ENCODE measurements at regions not wholly inside any gene's neighbourhood (a gene's known extent, or its start where the extent isn't known, plus 50 kb on each side); places are given as distances from the start of the nearest gene placed in this dataset.

- H3K27ac Mint-ChIP-seq: no peak overlapping the region
- no peak for TF ChIP-seq CTCF (IDR thresholded peaks at IDR 0.05)
- no peaks in the 10 kb centered on the region; the same call in 1 of the 2 replicates for H3K4me1 Mint-ChIP-seq (ENCODE audit: low read depth)
- no peaks in the 10 kb centered on the region for H3K9me3 Mint-ChIP-seq
- H3K36me3 Mint-ChIP-seq (ENCODE audit: low read depth): no peaks in the 10 kb centered on the region
- DNase-seq: no peak
- no peak overlapping the region for H3K4me3 Mint-ChIP-seq
- H3K27me3 Mint-ChIP-seq (ENCODE audit: insufficient read depth): no peaks in the 10 kb centered on the region; the same call in 1 of the 2 replicates
Measured at GRCh38 chrX:22664826-22665225, 334.9 kb upstream of the DDX53 start.

GRCh38 chrX:22665818-22666217 is 333.9 kb upstream of the DDX53 start:
- no peaks in the 10 kb centered on the region; the same call in 1 of the 2 replicates for H3K27me3 Mint-ChIP-seq (ENCODE audit: insufficient read depth)
- no peak overlapping the region for H3K4me3 Mint-ChIP-seq
- no peaks in the 10 kb centered on the region for H3K36me3 Mint-ChIP-seq (ENCODE audit: low read depth)
- no peak overlapping the region for H3K27ac Mint-ChIP-seq
- DNase-seq: no peak
- no peaks in the 10 kb centered on the region for H3K9me3 Mint-ChIP-seq
- H3K4me1 Mint-ChIP-seq (ENCODE audit: low read depth): no peaks in the 10 kb centered on the region; the same call in 1 of the 2 replicates
- no peak for TF ChIP-seq CTCF (IDR thresholded peaks at IDR 0.05)

GRCh38 chrX:22666441-22666840 is 333.3 kb upstream of the DDX53 start:
- DNase-seq: no peak
- Mint-ChIP-seq H3K4me3 (no peak overlapping the region), H3K9me3 (no peaks in the 10 kb centered on the region), H3K27ac (no peak overlapping the region), H3K4me1 (ENCODE audit: low read depth) (no peaks in the 10 kb centered on the region), H3K36me3 (ENCODE audit: low read depth) (no peaks in the 10 kb centered on the region), H3K27me3 (ENCODE audit: insufficient read depth) (no peaks in the 10 kb centered on the region; the same call in 1 of the 2 replicates)
- TF ChIP-seq CTCF (IDR thresholded peaks at IDR 0.05): peak; percentile 43

GRCh38 chrX:22674932-22675331 is 324.8 kb upstream of the DDX53 start:
- TF ChIP-seq CTCF (IDR thresholded peaks at IDR 0.05): no peak
- Mint-ChIP-seq H3K27me3 (ENCODE audit: insufficient read depth) (no peaks in the 10 kb centered on the region; the same call in 1 of the 2 replicates), H3K36me3 (ENCODE audit: low read depth) (no peaks in the 10 kb centered on the region), H3K4me3 (no peak overlapping the region), H3K9me3 (peaks cover 4% of the 10 kb centered on the region; the same call in 1 of the 2 replicates), H3K4me1 (ENCODE audit: low read depth) (no peaks in the 10 kb centered on the region), H3K27ac (no peak overlapping the region)
- DNase-seq: no peak

GRCh38 chrX:22686138-22686541 is 313.6 kb upstream of the DDX53 start:
- H3K4me3 Mint-ChIP-seq: no peak overlapping the region
- peaks cover 28% of the 10 kb centered on the region for H3K4me1 Mint-ChIP-seq (ENCODE audit: low read depth)
- H3K36me3 Mint-ChIP-seq (ENCODE audit: low read depth): no peaks in the 10 kb centered on the region
- no peak for TF ChIP-seq CTCF (IDR thresholded peaks at IDR 0.05)
- H3K27ac Mint-ChIP-seq: no peak overlapping the region
- DNase-seq: peak; percentile 59
- no peaks in the 10 kb centered on the region for H3K9me3 Mint-ChIP-seq
- no peaks in the 10 kb centered on the region for H3K27me3 Mint-ChIP-seq (ENCODE audit: insufficient read depth)

GRCh38 chrX:22689290-22689689 is 310.5 kb upstream of the DDX53 start:
- Mint-ChIP-seq H3K36me3 (ENCODE audit: low read depth) (no peaks in the 10 kb centered on the region), H3K9me3 (no peaks in the 10 kb centered on the region), H3K4me1 (ENCODE audit: low read depth) (peaks cover 28% of the 10 kb centered on the region), H3K27ac (peak overlapping the region; percentile 27; the same call in 1 of the 2 replicates), H3K27me3 (ENCODE audit: insufficient read depth) (peaks cover 2% of the 10 kb centered on the region), H3K4me3 (no peak overlapping the region)
- no peak for TF ChIP-seq CTCF (IDR thresholded peaks at IDR 0.05)
- no peak for DNase-seq
